NCI-H510A treated with DMSO at 0.1 percent for 48 hours (cell line): ENCODE measurements at regions not wholly inside any gene's neighbourhood (a gene's known extent, or its start where the extent isn't known, plus 50 kb on each side); places are given as distances from the start of the nearest gene placed in this dataset.

ENCODE experiments used
- DNase-seq: peaks from one replicate; lab custom pipeline; 2025; lab: John Stamatoyannopoulos, UW

GRCh38 chr6:14274546-14275492 lies 157.2 kb downstream of the CD83 start:
- no peak for DNase-seq

- DNase-seq = no peak
Measured at GRCh38 chr6:14275493-14275851, 157.9 kb downstream of the CD83 start.

- DNase-seq = no peak
Measured at GRCh38 chr6:14276071-14276470, 158.5 kb downstream of the CD83 start.

- no peak for DNase-seq
Measured at GRCh38 chr6:14276667-14277404, 159.3 kb downstream of the CD83 start.

- no peak for DNase-seq
Measured at GRCh38 chr6:14277405-14277930, 159.9 kb downstream of the CD83 start.

GRCh38 chr6:14278006-14278405 lies 160.4 kb downstream of the CD83 start:
- no peak for DNase-seq

GRCh38 chr6:14278446-14278845 lies 160.9 kb downstream of the CD83 start:
- DNase-seq = no peak

- DNase-seq = no peak
Measured at GRCh38 chr6:14280006-14280510, 162.5 kb downstream of the CD83 start.

GRCh38 chr6:14280766-14281293 lies 163.3 kb downstream of the CD83 start:
- no peak for DNase-seq

- DNase-seq = no peak
Measured at GRCh38 chr6:14281811-14282660, 164.5 kb downstream of the CD83 start.

GRCh38 chr6:14282854-14283505 lies 165.4 kb downstream of the CD83 start:
- DNase-seq = no peak

GRCh38 chr6:14283600-14284235 lies 166.1 kb downstream of the CD83 start:
- peak; percentile 41 for DNase-seq

- DNase-seq = no peak
Measured at GRCh38 chr6:14284969-14285590, 167.5 kb downstream of the CD83 start.

- DNase-seq = no peak
Measured at GRCh38 chr6:14286144-14286543, 168.6 kb downstream of the CD83 start.

GRCh38 chr6:14286634-14287428 lies 169.3 kb downstream of the CD83 start:
- DNase-seq = no peak

- DNase-seq = no peak
Measured at GRCh38 chr6:14287707-14288106, 170.1 kb downstream of the CD83 start.

- DNase-seq = no peak
Measured at GRCh38 chr6:14288910-14289309, 171.3 kb downstream of the CD83 start.

- no peak for DNase-seq
Measured at GRCh38 chr6:14290041-14290771, 172.6 kb downstream of the CD83 start.
